A673 (cell line): ENCODE measurements at regions not wholly inside any gene's neighbourhood (a gene's known extent, or its start where the extent isn't known, plus 50 kb on each side); places are given as distances from the start of the nearest gene placed in this dataset.

Experiments
- BruUV-seq: library from RNA; stranded (reverse); fragments of 400-500 nt; replicated peaks from 2 replicates; lab custom pipeline; 2021; lab: Mats Ljungman, UMichigan
- CTCF ChIA-PET: fragments of 300-600 bp; sonication (Branson Sonifier 250); formaldehyde crosslinking; loops from one replicate; lab custom pipeline; 2022; ENCODE audit warnings: antibody characterized with exemption; lab: Charles Lee
- POLR2A ChIA-PET: fragments of 300-600 bp; sonication (Branson Sonifier 250); formaldehyde crosslinking; loops from one replicate; lab custom pipeline; 2022; ENCODE audit warnings: antibody characterized with exemption; ENCODE audit not compliant: low non-redundant PET; lab: Charles Lee
- DNase-seq: peaks from one replicate; pipeline ENCODE4 v3.0.0-alpha.2; 2015; ENCODE audit warnings: low spot score
- H3K27ac ChIP-seq: fragments of 200-600 bp; sonication (generic); 2 replicates; pipeline ENCODE4 v1.5.1; 2016; ENCODE audit warnings: mixed run types, low read depth, mild to moderate bottlenecking, mixed read lengths, antibody characterized with exemption, low read length; ENCODE audit not compliant: poor library complexity, severe bottlenecking
- H3K27me3 ChIP-seq: fragments of 200-600 bp; sonication (generic); replicated peaks from 2 replicates; pipeline ENCODE4 v1.6.1; 2017; ENCODE audit warnings: mixed run types, low read depth, mild to moderate bottlenecking, mixed read lengths, antibody characterized with exemption, low read length; ENCODE audit not compliant: insufficient read depth, poor library complexity
- H3K36me3 ChIP-seq: fragments of 200-600 bp; sonication (generic); 2 replicates; pipeline ENCODE4 v1.6.1; 2016; ENCODE audit warnings: mixed run types, mild to moderate bottlenecking, mixed read lengths, antibody characterized with exemption, low read length; ENCODE audit not compliant: insufficient read depth, poor library complexity, severe bottlenecking
- H3K4me1 ChIP-seq: fragments of 200-600 bp; sonication (generic); 2 replicates; pipeline ENCODE4 v1.6.1; 2017; ENCODE audit warnings: mixed run types, mild to moderate bottlenecking, mixed read lengths, antibody characterized with exemption, low read length; ENCODE audit not compliant: insufficient read depth, poor library complexity, severe bottlenecking
- H3K4me3 ChIP-seq: fragments of 200-600 bp; sonication (generic); 2 replicates; pipeline ENCODE4 v1.5.1; 2016; ENCODE audit warnings: low read depth, mixed run types, mild to moderate bottlenecking, mixed read lengths, low read length; ENCODE audit not compliant: poor library complexity, severe bottlenecking
- H3K9me3 ChIP-seq: fragments of 200-600 bp; sonication (generic); 2 replicates; pipeline ENCODE4 v1.6.1; 2016; ENCODE audit warnings: mixed run types, low read depth, mild to moderate bottlenecking, mixed read lengths, antibody characterized with exemption, low read length; ENCODE audit not compliant: poor library complexity, severe bottlenecking
- CTCF ChIP-seq: fragments of 300-800, 200-600 bp; sonication (generic); conservative IDR thresholded peaks from 2 replicates; pipeline ENCODE4 v1.5.1; 2017; ENCODE audit warnings: low read depth, mild to moderate bottlenecking, antibody characterized with exemption, low read length, moderate library complexity, mixed read lengths
- EZH2 ChIP-seq: fragments of 200-600 bp; sonication (generic); IDR thresholded peaks from 2 replicates; pipeline ENCODE4 v1.6.1; 2017; ENCODE audit warnings: borderline replicate concordance, low read depth, mild to moderate bottlenecking, mixed read lengths, antibody characterized with exemption, low read length; ENCODE audit not compliant: poor library complexity, severe bottlenecking
- intact Hi-C: fragments of 100-400 bp; cut with micrococcal nuclease; formaldehyde crosslinking; loops from one replicate; pipeline ENCODE4 v1.10.0; 2022; ENCODE audit not compliant: unreplicated experiment

GRCh38 chr4:45910511-45910910 lies 213.3 kb downstream of the GABRG1 start:
- POLR2A ChIA-PET: no interaction called here
- CTCF ChIA-PET: no interaction called here
- peak; percentile 24 for DNase-seq
- Histone ChIP-seq H3K27ac (no peak overlapping the region), H3K36me3 (no peaks in the 10 kb centered on the region), H3K27me3 (no peaks in the 10 kb centered on the region), H3K4me1 (no peaks in the 10 kb centered on the region), H3K4me3 (no peak overlapping the region), H3K9me3 (no peaks in the 10 kb centered on the region)
- TF ChIP-seq EZH2: no peak
- no peak for TF ChIP-seq CTCF
- intact Hi-C loops: no loop called here
- no TSS peak for BruUV-seq

GRCh38 chr4:45897946-45898585 lies 225.8 kb downstream of the GABRG1 start:
- POLR2A ChIA-PET: no interaction called here
- intact Hi-C loops: no loop called here
- Histone ChIP-seq H3K27me3 (no peaks in the 10 kb centered on the region), H3K9me3 (no peaks in the 10 kb centered on the region), H3K36me3 (no peaks in the 10 kb centered on the region), H3K4me1 (no peaks in the 10 kb centered on the region), H3K4me3 (no peak overlapping the region), H3K27ac (no peak overlapping the region)
- no TSS peak for BruUV-seq
- no peak for DNase-seq
- CTCF ChIA-PET: no interaction called here
- no peak for TF ChIP-seq EZH2
- TF ChIP-seq CTCF: no peak

- BruUV-seq: no TSS peak
- H3K27ac ChIP-seq: no peak overlapping the region
- no peaks in the 10 kb centered on the region for H3K4me1 ChIP-seq
- no peak for TF ChIP-seq EZH2
- TF ChIP-seq CTCF: no peak
- POLR2A ChIA-PET: no interaction called here
- peaks cover 7% of the 10 kb centered on the region for H3K9me3 ChIP-seq
- intact Hi-C loops: no loop called here
- CTCF ChIA-PET: no interaction called here
- H3K36me3 ChIP-seq: no peaks in the 10 kb centered on the region
- no peaks in the 10 kb centered on the region for H3K27me3 ChIP-seq
- DNase-seq: no peak
- no peak overlapping the region for H3K4me3 ChIP-seq
These were observed 240.4 kb downstream of the GABRG1 start for GRCh38 chr4:45883421-45883820.
